HG03558 (cell line): ENCODE measurements at regions not wholly inside any gene's neighbourhood (a gene's known extent, or its start where the extent isn't known, plus 50 kb on each side); places are given as distances from the start of the nearest gene placed in this dataset.
"Not testable (repeated sequence)": the region's sequence is repeated elsewhere in the genome, so short reads cannot be mapped to it uniquely, and the experiment has no call there.

ENCODE experiments used
- ATAC-seq: cut with Tn5 transposase; IDR thresholded peaks from one replicate; pipeline ENCODE4 v1.9.1; 2021; ENCODE audit warnings: moderate number of reproducible peaks; ENCODE audit not compliant: unreplicated experiment; ENCODE audit errors: extremely low read depth

DNA sequence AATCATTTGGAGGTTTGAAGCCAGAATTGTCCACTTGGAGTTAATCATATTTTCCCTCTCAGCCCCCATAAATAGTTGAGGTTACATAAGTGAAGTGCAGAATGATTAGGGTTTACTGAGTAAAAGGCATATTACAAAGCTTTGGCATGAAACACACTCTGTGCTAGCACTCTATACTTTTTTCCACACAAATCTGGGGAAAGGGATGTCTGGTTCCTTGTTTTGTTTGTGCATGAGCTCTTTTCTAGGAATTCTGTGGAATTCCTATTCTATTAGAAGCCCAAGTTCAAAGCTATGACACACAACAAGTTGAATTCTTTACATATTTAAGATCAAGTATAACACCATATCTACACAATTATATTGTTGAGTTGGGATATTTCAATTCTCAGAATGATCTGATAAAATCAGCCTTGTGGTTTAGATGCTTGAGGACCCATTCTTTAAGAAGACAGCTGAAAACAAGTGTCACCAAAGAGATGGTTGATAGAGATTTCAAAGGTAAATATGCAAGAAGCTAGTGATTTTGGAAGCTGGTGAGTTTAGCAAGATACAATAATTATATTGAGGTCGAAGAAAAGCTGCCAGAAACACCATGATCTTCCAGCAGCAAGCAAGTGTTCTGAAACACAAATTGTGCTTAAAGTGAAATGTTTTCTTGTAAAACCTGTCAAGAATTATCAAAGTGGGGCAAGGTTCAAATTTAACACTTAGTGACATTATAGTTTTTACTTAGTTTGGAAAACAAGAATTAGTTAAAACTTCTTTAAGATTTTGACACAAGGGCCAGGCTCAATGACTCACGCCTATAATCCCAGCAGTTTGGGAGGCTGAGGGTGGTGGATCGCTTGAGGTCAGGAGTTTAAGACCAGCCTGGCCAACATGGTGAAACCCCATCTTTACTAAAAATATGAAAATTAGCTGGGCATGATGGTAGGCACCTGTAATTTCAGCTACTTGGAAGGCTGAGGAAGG lies 122.6 kb downstream of the INHBA start:
- no peak for ATAC-seq

DNA sequence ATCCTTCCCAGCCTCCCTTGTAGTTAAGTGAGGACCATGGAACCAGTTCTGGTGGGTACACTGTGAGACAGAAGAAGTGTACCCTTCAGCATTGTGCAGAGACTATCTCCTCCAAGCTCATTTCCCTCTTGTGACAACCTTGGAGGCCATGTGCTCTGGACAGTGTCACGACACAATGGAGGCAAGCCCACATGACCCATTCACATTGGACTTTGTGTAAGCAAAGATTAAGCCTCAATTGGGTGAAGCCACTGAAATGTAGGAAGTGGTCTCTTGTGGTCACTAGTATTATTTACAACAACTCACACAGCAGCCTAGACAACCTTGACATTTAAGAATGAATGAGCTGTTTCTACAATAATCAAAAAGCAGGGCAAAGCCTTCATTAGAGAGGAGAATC lies 124.2 kb downstream of the INHBA start:
- no peak for ATAC-seq

DNA sequence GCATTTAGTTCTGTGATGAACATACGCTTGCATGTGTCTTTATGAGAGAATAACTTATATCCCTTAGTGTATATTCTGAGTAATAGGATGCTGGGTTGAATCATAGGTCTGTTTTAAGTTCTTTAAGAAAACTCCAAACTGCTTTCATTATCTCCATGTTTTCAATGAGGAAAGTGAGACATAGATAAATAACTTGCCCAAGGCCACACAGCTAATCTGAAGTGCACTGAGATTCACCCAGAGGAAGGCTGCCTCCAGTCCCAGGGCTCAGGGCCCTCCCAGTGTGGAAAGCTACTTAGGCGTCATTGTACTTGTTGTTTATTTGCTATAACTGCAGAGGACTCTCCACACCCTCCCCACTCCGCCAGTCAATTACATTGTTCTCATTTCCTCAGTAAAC lies 126.7 kb downstream of the INHBA start:
- ATAC-seq: no peak

DNA sequence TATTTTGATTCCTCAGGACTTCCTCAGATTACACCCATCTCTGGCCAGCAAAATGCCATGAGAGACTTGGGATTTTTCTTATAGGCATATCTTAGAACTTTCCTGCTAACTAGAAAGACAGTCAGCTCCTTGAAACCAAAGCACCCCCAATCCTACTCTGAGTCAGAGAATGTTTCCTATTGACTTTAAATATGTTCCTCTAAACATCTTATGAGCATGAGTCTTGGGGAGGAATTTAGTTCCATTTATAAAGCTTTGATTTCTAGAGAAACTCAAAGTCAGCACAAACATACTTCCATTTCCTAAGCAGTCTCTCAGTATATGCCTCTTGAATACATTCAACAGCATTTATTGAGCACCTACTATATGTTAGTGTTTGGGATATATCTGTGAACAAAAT lies 128.5 kb downstream of the INHBA start:
- no peak for ATAC-seq

DNA sequence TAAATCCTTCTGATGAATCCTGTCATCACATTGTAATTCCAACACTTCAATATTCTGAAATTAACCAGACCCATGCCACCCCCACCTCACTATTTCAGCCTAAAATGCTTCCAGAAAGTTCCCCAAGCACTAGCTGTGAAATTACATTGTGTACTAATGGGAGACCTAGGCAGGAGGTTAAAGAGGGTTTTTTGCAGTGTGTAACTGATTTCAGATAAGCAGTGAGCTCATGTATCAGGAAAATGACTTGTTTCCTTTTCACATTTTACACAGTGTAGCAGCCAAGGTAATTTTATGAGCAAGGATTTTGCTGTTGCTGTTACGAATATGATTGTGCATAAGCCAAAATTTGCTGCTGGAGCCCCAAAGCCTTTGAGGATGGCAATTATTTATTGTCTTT lies 129.0 kb downstream of the INHBA start:
- ATAC-seq: no peak

DNA sequence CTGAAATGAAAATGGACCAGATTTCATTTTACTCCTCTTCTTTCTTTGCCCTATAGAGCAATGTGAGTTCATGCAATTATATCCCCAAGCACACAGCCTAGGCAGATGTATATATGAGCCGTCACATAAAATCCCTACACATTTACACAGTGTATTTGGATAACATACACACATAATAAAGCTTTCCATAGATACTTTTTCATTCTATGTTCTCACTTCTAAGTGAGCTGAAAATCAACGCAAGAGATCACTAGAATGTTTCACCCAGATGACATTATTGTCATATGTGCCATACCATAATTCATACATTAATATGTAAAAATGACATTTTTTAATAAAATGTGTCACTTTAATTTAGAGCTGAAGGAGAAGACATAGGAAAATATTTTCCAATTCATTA lies 129.4 kb downstream of the INHBA start:
- no peak for ATAC-seq

DNA sequence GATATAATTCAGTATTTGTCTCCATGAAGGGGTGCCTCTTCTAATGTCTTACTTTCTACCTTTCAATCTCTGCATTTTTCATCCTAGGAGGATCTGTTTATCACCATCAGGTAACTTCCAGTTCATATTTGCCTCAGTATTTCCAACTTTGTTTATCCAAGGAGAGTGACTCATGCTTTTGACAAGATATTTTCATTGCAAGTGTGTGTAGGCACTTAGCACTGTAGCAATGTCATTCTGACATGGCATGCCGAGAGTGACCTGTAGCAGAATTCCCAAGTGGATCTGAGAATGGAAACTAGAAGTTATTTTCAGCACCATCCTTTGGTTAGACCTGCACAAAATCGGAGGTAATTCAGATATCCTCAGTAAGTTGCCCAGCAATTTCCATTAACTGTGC lies 129.9 kb downstream of the INHBA start:
- no peak for ATAC-seq

DNA sequence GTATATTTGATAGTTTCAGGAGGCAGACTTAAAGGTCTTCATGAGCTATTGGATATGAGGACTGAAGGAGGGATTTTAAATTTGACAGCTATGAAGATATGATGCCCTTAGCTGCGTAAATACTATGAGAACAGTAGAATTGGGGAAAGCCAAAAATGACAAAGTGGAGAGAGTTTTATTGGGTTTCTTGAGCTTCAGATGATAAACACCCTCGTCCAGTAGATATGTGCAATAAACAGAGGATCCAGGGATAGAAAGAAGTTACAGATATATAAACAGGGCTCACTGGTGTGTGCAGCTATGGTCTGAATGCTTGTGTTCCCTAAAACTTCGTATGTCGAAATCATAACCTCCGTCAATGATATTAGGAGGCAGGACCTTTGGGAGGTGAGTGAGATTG lies 131.3 kb downstream of the INHBA start:
- no peak for ATAC-seq

DNA sequence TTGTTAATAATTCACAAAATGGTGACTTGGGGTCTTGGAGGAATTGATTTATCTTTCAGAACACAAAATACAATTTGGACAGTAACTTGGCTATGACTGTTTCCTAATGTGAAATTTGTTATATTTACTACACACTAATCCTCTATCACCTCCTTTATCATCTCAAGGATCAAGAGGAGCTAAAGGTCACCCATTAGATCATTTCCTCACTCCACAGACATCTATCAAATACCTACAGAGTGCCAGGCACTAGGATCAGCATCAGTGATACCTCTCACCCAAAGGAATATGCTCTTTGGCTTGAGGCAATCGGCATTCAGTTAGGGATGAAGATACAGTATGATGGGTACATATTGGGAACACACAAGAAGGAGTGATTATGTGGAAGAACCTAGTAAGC lies 132.1 kb downstream of the INHBA start:
- no peak for ATAC-seq

DNA sequence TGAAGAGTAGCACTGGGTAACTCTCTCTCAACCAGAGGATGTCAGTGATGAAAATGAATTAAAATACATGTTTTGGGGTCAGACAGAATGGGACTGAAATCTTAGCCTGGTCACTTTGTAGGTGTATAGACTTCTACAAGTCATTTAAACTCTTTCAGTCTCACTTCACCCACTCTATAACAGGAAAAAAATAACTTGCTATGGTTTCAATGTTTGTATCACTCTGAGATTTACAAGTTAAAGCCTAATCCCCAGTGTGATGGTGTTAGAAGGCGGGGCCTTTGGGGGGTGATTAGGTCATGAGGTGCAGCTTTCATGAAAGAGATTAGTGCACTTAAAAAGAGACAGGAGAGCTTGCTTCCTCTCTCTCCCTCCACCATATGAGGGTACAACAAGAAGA lies 134.8 kb downstream of the INHBA start:
- ATAC-seq: no peak

DNA sequence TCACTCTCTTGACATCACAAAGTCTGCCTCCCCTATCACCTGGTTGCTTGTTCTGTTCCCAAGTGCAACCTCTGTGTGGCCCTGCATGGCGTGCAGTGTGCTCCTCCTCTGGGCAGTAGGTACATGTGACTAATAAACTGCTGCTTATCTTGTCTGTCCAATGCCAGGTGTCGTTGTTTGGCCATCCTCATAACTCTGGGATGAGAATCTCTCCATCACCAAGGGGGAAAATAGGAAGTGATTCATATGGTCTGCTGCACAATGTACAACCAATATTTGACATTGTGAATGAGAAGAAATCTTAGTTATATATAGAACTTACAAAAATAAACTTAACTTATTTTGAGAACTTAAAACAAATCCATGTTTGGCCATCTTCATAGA lies 135.2 kb downstream of the INHBA start:
- no peak for ATAC-seq

DNA sequence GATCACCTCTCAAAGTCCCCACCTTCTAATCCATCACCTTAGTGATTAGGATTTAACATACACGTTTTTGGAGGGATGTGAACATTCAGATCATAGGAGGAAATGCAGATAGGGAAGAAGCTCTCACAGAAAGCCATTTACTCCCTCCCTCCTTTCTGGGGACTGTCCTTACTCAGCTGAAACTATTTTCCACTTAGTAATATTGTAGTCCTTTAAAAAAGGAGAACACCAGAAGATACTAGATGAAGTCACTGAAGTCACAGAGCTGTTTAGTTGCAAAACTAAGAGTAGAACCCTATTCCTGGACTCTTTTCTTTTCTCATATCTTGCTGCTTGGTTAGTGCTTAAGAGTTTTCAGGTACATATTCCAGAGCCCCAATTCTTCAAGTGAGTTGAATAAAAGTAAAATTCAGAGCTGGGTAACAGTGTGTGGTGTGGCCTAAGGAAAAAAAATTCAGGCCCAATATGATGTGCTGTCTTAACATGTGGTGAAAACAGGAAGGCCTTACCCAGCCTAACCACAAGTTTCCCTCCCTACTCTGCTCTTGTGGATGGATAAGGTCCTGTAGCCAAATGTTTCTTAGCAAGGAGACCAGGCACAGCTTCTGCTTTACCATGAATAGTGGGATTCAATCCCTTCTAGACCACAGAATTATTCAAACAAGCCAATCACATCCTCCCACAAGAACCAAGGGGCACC lies 135.7 kb downstream of the INHBA start:
- ATAC-seq: no peak

DNA sequence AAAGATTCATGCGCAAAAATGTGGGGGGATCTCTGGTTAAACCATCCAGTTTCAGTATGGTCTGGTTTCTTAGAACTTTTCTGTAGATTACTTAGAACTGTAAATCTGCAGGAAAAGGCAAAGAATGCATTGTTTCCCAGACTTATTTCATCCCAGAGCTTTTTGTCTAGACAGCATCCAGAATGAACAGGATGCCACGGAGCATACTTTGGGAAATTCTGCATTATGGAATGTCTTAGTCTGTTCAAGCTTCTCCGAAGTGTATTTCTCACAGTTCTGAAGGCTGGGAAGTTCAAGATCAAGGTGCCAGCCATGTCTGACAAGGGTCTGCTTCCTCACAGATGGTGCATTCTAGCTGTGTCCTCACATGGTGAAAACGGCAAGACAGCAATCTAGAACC lies 136.3 kb downstream of the INHBA start:
- no peak for ATAC-seq

DNA sequence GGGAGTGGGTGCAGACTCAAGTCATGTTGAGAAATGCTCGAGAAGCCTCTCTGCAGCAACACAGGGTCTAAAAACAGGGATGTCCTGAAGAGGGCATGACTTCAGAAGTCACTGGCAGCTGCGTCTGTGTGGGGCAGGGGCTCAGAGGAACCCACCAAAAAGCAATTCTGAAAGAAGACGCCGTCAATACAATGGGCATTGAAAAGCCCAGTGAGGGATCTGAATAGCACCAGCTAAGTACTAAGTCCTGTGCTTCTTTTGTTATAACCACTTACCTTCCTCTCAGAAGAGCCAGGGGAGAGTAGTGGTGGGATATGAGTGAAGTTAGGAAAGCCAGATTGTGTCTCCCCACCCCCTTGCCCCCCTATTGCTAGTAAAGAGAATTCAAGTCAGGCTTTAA lies 137.2 kb downstream of the INHBA start:
- ATAC-seq: no peak

DNA sequence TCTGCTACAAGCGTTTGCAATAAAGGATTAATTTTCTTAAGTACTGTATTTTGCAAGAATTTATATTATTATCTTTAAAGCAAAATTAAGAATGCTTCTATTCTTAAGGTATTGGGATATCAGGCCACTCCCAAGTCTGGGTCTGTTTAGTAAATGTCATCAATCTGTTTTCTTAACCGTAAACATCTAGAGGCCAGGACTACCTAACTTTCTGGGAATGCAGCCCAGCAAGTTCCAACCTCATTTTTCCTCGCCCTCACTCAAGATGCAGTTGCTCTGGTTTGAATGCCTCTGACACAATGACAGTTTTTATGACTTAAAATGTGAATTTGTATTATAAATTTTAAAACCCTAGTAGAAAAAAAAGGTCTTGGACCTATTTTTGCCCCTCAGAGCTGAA lies 143.5 kb downstream of the INHBA start:
- ATAC-seq: no peak

DNA sequence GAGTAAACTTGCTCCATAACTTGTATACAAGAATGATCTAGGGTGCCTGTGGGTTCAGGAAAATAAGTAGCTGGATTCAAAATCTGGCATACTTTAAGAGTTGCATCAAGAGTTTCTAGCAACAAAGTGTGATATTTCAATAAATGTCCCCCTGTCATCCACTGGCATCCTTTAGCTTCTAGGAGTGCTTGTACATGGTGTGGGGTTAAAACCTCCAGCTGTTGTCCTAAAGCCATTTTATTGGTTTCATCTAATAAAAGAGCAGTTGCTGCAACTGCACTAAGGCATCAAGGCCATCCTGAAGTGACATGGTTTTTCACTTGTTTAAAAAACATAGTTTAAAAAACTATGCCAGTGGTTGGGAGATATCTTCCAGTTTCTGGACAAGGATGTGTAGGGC lies 148.4 kb downstream of the INHBA start:
- ATAC-seq: no peak

DNA sequence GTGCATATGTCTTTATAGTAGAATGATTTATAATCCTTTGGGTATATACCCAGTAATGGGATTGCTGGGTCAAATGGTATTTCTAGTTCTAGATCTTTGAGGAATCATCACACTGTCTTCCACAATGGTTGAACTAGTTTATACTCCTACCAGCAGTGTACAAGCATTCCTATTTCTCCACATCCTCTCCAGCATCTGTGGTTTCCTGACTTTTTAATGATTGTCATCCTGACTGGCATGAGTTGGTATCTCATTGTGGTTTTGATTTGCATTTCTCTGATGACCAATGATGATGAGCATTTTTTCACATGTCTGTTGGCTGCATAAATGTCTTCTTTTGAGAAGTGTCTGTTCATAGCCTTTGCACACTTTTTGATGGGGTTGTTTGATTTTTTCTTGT lies 152.8 kb downstream of the INHBA start:
- ATAC-seq: not testable (repeated sequence)

DNA sequence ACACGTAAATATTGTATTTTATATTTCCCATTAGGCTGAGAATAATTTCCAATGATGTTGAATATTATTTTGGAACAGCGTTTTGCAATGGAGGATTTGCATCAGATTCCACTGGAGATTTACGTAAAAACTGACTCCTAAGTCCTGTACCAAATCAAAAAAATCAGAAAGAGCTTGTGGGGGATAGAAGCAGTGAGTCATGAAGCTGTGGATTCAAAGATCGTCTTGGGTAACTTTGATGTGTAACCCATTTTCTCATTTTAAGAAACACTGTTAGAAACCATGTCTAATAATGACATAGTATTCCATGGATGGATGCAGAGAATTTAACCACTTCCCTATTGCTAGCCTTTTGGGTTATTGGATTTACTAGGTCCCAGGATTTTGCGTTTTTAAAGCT lies 158.6 kb downstream of the INHBA start:
- ATAC-seq: no peak

DNA sequence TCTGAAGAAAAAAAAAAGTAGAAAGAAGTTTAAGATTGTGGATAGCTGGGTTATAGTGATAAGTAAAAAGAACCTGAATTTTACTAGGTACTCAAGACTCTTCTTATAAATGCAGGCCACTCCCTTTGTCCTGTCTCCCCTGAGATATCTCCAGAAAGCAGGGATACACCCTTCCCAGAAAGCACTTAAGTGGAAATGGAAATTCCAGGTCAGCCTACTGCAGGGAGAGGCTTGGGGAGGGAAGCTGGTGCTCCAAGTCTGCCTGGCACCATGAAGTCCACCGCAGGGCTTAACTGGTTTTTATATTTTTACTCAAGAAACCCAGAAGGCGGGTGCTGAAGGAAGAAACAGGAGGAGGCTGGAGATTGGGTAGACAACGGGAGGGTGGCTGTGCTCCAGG lies 162.3 kb downstream of the INHBA start:
- no peak for ATAC-seq

DNA sequence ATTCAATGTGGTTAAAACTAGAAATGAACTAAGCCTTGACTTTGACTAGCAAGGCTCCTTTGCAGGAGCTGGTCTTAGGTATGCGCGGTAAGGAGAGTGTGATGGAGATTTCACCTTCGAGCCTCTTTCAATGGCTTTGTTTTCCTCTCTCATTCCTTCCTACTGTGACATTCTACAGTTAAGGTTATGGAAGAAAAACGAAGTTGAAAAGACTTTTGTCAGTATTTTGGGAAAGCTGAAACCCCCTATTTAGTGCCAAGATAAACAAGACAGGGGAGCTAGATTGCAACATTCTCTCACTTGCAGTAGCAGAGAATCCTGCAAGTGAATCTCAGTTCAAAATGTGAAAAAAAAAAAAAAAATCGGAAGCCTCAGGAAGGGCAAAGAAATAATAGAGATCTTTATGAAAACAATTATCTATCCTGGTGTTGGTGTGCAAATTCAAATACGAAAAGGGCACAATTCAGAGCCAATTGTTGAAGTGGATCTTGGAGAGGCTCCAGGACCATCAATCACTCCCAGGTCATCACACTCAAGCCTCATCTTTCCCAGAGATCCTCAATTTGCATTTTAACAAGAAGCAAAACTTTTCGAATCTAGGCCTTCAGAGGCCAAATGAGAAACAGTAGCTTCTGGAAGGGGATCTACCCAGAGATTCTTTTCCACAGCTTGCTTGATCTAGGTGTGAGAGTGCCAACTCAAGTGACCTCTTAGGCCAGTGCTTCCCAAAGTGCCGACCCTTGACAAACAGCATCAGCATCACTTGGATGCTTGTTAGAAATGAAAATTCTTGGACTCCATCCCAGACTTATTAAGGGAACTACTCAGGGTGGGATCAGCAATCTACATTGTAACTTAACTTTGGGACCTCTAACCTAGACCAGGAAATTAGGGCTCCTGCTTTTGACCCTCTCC lies 163.8 kb downstream of the INHBA start:
- no peak for ATAC-seq
